NB4 (cell line): ENCODE measurements at regions not wholly inside any gene's neighbourhood (a gene's known extent, or its start where the extent isn't known, plus 50 kb on each side); places are given as distances from the start of the nearest gene placed in this dataset.

Experiments used
- MAX ChIP-seq: IDR thresholded peaks from 2 replicates; pipeline ENCODE4 v1.6.1; 2011; ENCODE audit warnings: low read depth, low read length
- MYC ChIP-seq: IDR thresholded peaks from 2 replicates; pipeline ENCODE4 v1.6.1; 2011; ENCODE audit warnings: low read depth, low read length
- TF ChIP-seq, protein P1 (sequence below): IDR thresholded peaks from one replicate; pipeline ENCODE4 v1.5.1; 2012; ENCODE audit warnings: low read depth, low read length

DNA sequence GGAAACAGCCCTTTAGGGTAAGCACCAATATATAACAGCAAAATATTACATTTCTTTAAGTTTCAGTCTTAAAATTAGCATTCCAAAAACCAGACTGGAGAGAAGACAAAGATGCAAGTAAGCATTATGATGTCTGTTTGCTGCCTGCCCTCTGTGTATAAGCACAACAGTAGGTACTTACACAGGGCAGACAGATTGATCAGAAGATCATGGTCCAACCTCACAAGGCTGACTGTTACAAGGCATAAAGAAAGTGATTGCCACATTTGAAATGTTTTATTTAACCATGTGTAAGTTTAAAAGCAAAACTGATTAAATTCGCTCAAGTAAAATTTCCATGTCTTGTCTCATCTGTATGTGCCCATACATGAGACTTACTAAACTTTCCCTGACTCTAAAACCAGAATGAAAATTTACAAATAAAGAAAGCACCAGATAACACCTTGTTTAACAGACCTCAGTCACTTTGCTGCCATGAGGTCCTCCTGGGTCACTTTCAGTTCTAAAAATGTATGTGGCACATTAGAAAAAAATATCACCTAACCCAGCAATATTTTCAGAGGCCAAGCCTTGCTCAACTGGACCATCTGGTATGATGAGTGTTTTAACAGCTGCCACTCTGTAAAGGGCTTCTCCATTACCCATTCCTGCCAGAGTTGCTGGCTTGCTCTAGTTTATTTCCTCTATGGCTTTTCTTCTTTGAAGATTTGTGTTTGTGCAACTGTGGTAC is 297.0 kb downstream of the RBM26 start:
- TF ChIP-seq, protein P1, sequence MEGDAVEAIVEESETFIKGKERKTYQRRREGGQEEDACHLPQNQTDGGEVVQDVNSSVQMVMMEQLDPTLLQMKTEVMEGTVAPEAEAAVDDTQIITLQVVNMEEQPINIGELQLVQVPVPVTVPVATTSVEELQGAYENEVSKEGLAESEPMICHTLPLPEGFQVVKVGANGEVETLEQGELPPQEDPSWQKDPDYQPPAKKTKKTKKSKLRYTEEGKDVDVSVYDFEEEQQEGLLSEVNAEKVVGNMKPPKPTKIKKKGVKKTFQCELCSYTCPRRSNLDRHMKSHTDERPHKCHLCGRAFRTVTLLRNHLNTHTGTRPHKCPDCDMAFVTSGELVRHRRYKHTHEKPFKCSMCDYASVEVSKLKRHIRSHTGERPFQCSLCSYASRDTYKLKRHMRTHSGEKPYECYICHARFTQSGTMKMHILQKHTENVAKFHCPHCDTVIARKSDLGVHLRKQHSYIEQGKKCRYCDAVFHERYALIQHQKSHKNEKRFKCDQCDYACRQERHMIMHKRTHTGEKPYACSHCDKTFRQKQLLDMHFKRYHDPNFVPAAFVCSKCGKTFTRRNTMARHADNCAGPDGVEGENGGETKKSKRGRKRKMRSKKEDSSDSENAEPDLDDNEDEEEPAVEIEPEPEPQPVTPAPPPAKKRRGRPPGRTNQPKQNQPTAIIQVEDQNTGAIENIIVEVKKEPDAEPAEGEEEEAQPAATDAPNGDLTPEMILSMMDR = no peak
- TF ChIP-seq MYC (no peak), MAX (no peak)
